HL-60 (cell line): ENCODE measurements at regions not wholly inside any gene's neighbourhood (a gene's known extent, or its start where the extent isn't known, plus 50 kb on each side); places are given as distances from the start of the nearest gene placed in this dataset.

Source experiments
- GABPA ChIP-seq: IDR thresholded peaks from 2 replicates; pipeline ENCODE4 v1.6.1; 2012; ENCODE audit warnings: low read depth
- POLR2AphosphoS5 ChIP-seq: IDR thresholded peaks from 2 replicates; pipeline ENCODE4 v1.6.1; 2012; ENCODE audit warnings: low read depth
- SPI1 ChIP-seq: IDR thresholded peaks from 2 replicates; pipeline ENCODE4 v1.6.1; 2012; ENCODE audit warnings: low read depth, mild to moderate bottlenecking, borderline replicate concordance
- TF ChIP-seq, protein P1 (sequence below): IDR thresholded peaks from one replicate; pipeline ENCODE4 v1.5.1; 2011; ENCODE audit warnings: low read length, control low read depth, inconsistent platforms; ENCODE audit not compliant: insufficient read depth
- TF ChIP-seq, protein P2 (sequence below): IDR thresholded peaks from 2 replicates; pipeline ENCODE4 v1.6.1; 2012; ENCODE audit warnings: low read depth; ENCODE audit not compliant: insufficient replicate concordance

DNA sequence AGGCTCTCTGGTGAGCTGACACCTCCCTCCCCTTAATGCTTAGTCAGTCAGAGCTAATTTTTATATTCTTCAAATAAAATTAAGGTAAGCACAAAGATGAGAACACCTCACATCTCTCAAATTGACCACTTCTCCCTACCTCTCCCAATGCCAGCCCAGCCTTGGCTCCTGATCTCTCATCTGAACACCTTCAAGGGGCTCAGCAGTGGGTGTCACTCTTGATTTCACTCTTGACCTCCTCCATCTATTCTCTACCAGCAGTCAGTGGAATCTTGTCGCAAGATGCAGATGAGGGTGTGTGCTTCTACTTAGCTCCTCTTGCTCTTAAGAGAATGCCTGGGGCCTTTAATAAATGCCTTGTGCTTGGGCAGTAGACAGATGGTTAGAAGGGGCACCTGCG is 309.0 kb upstream of the IRX3 start:
- TF ChIP-seq, protein P1, sequence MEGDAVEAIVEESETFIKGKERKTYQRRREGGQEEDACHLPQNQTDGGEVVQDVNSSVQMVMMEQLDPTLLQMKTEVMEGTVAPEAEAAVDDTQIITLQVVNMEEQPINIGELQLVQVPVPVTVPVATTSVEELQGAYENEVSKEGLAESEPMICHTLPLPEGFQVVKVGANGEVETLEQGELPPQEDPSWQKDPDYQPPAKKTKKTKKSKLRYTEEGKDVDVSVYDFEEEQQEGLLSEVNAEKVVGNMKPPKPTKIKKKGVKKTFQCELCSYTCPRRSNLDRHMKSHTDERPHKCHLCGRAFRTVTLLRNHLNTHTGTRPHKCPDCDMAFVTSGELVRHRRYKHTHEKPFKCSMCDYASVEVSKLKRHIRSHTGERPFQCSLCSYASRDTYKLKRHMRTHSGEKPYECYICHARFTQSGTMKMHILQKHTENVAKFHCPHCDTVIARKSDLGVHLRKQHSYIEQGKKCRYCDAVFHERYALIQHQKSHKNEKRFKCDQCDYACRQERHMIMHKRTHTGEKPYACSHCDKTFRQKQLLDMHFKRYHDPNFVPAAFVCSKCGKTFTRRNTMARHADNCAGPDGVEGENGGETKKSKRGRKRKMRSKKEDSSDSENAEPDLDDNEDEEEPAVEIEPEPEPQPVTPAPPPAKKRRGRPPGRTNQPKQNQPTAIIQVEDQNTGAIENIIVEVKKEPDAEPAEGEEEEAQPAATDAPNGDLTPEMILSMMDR, result no peak
- no peak for TF ChIP-seq POLR2AphosphoS5
- TF ChIP-seq GABPA, result no peak
- TF ChIP-seq, protein P2, sequence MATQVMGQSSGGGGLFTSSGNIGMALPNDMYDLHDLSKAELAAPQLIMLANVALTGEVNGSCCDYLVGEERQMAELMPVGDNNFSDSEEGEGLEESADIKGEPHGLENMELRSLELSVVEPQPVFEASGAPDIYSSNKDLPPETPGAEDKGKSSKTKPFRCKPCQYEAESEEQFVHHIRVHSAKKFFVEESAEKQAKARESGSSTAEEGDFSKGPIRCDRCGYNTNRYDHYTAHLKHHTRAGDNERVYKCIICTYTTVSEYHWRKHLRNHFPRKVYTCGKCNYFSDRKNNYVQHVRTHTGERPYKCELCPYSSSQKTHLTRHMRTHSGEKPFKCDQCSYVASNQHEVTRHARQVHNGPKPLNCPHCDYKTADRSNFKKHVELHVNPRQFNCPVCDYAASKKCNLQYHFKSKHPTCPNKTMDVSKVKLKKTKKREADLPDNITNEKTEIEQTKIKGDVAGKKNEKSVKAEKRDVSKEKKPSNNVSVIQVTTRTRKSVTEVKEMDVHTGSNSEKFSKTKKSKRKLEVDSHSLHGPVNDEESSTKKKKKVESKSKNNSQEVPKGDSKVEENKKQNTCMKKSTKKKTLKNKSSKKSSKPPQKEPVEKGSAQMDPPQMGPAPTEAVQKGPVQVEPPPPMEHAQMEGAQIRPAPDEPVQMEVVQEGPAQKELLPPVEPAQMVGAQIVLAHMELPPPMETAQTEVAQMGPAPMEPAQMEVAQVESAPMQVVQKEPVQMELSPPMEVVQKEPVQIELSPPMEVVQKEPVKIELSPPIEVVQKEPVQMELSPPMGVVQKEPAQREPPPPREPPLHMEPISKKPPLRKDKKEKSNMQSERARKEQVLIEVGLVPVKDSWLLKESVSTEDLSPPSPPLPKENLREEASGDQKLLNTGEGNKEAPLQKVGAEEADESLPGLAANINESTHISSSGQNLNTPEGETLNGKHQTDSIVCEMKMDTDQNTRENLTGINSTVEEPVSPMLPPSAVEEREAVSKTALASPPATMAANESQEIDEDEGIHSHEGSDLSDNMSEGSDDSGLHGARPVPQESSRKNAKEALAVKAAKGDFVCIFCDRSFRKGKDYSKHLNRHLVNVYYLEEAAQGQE, result no peak
- TF ChIP-seq SPI1, result no peak
